COLO668 (cell line): ENCODE measurements at regions not wholly inside any gene's neighbourhood (a gene's known extent, or its start where the extent isn't known, plus 50 kb on each side); places are given as distances from the start of the nearest gene placed in this dataset.

Experiments used
- DNase-seq: peaks from one replicate; lab custom pipeline; 2025; ENCODE audit not compliant: unreplicated experiment; lab: John Stamatoyannopoulos, UW

DNA sequence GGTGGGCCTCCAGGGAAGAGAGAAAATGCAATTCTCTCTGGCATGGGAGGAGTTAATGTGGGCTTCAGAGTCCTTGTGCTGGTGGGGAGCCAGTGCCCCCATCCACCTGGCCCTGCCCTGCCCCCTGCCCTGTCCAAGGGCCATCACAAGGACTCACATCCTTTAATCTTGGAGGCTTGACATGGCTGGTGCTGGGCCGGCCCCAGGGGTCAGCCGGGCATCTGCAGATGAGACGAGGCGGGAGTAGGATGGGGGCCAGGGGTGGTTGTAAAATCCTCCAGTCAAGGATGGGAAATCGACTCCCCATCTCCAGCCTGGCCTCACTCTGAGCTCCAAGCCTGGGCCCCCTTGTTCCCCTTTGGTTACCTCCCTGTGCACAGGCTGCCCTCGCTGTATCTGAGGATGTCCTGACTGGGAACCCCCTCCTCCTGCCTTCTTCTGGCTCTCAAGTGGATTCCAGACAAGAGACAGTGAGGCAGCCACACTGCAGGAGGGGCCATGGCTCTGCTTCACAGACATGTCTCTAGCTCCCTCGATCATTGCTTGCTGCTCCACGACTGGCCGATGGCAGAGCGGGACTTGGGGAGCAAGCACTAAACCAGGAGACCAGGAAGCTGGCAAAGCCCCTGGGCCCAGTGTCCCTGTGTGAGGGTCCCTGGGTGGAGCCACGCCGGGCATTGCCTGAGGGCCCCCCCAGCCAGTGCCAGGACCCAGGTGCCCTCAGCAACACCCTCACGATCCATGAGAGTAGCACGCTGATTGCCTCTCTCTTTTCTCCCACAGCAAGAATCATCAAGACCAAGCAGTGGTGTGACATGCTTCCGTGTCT, 1120.5 kb downstream of the BRD1 start:
- no peak for DNase-seq

DNA sequence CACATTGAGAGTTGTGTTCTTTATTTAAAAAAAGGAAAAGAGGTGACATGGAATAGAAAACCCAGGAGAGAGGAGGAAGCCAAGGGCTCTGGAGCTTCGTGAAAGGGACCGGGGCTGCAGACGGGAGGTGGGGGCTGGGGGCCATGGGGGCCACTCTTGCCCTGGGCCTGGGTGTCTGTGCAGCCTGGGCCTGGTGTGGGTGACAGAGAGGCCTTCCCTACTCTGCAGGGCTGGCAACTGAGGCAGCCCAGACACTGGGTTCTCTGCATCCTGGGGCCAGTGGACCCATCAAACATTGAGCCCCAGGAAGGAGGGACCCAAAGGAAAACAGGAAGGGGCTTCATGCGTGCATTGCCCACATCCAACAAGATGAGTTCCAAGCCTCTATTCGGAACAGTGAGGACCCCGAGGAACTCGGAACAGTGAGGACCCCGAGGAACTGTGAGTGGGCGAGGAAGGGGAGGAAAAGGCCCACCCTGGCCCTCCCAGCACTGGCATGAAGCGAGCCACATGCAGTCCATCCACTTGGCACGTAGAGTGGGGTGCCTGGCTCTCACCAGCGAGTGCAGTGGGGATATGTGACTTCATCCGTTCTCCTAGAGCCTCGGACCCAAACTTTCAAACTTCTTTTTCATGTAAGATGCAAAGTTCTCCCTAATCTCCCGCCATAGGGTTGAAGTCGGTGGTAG, 1121.6 kb downstream of the BRD1 start:
- DNase-seq: no peak

DNA sequence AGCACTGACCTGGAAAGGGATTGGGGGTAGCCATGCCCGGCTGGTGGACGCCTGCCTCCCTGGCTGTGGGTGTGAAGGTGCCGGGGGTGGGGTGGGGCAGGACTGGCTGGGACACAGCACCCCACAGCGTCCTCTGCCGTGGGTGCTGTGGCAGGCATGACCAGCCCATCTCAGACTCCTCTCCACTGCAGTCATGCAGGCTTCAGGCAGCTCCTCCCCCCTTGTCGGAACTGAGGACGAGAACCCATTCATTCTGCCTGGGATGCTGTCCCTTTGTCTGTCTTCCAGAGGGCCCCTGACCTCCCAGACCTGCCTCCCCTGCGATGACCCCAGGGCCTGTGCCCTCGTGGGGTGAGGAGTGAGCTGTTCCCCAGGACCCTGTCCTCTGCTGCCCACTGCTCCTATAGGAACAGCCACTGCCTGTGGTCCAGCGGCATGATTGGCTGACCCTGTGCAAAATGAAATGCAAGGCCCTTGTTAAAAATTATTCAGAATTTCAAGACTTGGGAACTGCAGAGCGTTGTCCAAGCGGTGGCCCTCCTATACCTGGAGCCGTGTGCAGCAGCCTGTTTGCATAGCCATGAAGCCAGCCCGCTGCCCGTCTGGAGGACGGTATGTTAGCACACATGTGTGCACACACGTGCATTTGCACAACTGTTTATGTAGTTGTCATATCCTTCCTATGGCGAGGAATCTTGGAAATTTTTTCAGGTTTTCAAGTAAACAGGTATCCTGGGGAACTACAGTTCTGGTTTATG, 1122.3 kb downstream of the BRD1 start:
- no peak for DNase-seq

DNA sequence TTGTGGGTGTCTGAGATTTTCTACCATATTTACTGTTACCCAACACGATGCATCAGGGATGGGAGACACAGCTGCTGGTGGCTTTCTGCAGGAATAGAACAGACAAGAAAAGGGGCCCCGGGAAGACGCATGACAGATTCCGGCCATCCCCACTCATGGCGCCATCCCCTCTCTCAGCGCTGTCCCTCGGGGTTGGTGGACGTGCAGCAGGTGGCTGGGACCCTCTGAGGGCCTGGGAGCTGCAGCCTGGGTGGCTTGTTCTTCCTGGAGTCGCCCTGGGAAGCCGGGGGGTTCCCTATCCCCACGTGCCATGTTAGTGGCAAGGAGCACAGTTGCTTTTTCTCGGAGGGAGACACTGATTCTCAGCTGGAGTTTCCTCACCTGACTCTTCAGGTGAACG, 1123.3 kb downstream of the BRD1 start:
- no peak for DNase-seq

DNA sequence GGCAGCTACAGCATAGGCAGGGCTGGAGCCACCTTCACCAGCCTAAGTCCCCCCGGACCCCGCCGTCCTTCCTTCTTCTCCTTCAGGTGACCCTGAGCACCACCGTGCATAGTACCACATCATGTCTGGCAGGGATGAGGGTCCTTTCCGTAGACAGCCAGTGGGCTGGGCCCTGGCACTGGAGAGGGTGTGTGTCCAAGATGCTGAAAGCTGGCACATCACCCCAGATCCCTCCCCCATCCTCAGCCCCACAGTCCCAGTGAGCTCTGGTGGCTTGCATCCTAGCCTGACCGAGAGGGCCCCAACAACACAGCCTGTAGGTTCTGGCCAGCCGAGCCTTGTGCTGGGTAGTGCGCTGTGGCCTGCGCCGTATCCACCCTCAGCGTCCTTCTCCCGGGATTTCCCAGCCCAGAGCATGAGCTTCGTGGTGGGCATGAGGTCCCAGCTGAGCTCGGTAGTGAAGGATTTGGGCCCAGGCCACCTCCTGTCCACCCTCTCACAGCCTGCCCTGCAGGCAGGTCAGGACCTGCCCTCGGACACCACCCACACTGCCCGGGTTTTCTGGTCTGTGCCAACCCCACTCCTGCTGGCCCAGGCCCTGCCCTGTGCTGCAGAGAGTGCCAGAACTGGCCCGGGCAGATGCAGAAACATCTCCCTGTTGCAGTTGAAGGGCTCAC, 1124.3 kb downstream of the BRD1 start:
- DNase-seq: no peak

DNA sequence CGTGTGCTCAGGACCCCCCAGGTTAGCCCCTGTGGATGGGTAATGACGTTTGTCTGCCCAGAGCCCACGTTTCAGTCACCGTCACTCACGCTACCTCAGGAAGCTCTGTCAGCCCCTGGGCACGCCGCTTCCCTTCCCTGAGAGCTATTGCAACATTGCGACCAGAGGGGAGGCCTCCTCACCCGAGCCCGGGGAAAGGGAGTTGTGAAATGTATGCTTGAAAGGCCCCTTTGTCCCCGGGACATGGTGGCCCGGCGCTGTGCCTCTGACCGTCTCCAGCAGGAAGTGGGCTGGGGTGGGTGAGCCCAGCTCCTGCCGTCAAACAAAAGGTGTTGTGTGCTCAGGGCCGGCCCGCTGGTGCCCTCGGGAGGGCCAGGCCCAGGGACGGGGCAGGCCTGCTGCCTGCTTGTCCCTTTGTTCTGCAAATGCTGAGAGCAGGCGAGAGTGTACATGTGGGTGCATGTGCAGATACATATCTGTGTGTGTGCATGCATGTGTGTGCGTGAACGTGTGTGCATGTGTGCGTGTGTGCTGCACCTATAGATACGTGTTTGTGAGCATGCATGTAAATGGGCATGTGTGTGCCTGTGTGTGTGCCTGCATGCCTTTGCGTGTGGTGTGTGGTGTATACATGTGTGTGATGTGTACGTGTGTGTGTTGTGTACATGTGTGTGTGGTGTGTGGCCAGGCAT, 1125.0 kb downstream of the BRD1 start:
- no peak for DNase-seq

DNA sequence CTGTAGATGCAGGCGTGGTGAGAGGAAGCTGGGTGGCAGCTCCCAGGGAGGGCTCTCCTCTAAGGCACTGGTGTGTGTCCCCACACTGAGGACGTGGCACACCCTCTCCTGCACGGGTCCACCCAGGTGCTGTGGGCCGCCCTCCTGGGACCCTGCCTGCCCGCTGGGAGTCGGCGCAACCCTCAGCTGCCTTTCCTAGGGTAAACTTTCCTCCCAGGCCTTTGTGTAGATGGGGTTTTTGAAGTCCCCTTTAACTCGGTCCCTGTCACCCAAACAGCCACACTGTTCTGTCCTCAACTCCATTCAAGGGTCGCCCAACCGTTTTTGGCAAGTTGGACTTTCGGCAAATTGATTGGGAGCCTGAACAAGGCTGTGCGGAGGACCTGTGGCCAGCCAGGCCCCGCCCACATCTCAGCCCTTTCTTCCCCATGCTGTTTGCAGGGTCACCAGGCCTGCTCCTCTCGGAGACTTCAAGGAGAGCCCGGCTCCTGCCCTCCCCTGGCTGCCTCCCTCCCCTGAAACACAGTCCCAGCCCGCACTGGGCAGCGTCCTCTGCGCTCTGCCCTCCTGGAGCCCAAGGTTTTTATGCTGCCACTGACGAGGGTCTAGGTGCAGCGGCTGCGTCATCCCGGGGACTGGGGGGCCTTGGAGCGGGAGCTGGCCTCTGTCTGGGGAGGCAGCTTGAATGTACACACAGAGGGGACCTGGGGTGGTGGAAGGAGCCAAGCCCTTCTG, 1126.2 kb downstream of the BRD1 start:
- DNase-seq: no peak

DNA sequence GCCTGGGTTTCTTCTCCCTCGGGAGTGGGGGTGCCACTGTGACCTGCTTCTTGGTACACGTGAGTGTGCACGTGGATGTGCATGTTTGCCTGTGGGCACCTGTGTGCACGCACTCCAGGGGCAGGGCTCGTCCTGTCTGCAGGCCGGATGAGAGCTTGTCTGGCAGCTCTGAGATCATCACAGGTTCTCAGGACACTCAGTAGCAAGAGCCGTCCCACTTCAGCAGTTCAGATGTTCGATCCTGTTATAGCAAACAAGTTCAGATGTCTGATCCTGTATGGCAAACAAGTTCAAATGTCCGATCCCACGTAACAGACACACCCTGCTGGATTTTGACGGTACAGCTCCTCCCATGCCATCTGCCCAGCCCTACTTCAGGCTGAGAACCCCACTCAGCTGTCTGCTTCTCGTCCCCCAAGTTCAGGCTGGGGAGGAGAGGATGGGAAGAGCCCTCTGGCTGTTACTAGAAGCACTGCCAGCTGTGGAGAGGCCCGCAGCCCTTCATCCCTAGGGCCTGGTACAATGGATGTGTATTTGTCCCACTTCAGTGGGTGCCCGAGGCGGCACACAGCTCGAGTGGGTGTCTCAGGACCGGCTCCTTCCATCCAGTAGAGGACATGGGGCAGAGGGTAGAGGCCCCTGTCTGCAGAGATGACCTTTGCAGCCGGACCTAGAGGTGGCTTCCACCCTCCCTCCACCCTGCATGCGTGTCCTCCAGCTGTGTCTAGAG, 1126.9 kb downstream of the BRD1 start:
- no peak for DNase-seq

DNA sequence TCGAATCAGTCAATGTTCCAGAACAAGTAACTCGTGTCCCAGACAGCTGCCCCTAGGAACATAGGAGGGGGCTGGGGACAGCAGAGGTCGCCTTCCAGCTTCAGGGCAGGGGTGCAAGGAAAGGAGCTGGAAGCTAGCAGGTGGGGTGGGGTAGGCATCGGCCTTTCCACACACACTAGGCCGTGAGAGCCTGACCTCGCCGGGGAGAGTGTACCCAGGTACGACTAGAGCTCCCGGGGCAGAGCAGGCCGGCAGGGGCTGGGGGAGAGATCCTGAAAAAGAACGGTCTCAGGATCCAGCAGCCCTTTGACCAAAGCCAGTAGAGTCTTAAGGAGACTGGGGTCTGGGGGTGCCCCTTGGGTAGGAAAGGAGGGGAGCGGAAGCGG, 1127.5 kb downstream of the BRD1 start:
- no peak for DNase-seq

DNA sequence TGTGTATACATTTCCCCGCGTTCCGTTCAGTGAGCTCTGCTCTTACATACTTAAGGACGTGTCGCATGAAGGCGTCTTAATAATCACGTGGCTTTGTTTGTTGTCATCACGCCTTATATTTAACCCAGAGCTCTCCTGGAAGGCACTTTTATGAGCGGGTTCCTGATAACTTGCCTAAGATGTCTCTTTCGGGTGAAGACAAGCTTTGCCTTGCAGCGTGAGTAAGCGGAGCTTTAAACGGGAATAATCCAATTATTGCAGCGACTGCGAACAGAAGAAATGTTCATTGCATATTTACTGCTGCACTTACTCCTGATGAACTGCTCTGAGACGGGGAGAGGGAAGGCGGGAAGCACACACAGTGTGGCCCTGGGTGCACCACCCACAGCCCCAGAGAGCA, 1128.2 kb downstream of the BRD1 start:
- DNase-seq: no peak

DNA sequence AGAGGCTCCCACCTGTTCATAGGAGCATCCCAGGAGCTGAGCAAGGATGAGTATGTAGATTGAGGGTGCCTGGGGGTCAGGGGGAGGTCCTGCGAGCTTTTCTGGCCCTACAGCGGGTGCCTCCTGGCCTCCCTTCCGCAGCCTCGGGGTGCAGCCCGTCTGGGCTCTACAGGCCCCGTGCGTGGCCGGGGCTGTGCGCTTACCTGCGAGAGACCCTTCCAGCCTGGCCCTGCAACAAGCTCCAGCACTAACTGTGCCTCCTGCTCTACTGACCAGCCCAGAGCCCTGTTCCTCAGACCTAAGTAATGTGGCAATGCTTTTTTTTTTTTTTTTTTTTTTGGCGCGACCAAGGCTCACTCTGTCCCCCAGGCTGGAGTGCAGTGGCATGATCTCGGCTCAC, 1129.1 kb downstream of the BRD1 start:
- DNase-seq: no peak

DNA sequence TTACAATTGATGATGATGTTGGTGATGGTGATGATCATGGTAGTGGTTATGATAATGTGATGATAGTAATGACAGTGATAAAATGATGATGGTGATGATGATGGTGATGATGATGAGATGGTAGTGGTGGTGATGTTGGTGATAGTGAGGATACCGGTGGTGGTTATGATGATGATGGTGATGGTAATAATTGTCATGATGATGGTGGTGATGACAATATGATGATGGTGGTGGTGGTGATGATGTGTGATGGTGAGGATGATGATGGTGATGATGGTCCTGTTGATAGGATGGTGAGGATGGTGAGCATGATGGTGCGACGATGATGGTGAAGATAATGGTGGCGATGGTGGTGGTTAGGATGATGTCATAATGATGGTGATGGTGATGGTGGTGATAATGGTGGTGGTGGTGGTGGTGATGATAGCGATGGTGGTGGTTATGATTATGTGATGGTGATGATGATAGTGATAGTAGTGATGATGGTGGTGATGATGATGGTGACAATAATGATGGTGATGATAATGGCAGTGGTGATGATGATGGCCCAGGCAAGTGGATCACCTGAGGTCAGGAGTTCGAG, 1129.9 kb downstream of the BRD1 start:
- DNase-seq: no peak

DNA sequence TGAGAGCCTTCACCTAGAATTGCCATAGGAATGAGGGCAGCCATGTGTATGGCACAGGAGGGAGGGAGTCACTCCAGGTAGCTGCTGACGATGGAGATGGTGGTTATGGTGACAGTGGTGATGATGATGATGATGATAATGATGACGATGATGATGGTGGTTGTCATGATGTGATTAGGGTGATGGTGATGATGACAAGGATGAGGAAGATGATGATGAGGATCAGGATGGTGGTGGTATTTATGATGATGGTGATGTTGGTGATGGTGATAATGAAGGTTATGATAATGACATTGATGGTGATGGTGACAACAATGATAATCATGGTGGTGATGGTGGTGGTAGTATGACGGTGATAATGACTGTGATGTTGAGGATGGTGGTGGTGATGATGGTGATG, 1130.5 kb downstream of the BRD1 start:
- no peak for DNase-seq

DNA sequence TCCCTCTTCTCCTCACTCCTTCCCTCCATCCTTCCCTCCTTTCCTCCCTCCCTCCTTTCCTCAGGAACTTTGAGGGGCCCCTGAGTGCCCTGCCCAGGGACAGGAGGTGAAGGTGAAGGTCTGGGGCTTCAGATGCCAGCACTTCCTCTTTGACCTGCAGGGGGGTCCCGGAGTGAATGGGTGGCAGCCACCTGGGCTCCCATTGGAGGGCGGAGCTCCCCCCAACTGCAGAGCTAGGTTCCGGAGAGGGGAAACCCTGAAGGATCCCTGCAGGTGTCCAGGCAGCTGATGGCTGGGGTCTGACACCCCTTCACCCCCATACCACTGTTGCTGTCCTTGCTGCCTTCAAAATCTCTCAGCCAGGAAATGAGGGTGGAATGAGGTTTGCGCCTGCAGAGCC, 1131.3 kb downstream of the BRD1 start:
- no peak for DNase-seq

DNA sequence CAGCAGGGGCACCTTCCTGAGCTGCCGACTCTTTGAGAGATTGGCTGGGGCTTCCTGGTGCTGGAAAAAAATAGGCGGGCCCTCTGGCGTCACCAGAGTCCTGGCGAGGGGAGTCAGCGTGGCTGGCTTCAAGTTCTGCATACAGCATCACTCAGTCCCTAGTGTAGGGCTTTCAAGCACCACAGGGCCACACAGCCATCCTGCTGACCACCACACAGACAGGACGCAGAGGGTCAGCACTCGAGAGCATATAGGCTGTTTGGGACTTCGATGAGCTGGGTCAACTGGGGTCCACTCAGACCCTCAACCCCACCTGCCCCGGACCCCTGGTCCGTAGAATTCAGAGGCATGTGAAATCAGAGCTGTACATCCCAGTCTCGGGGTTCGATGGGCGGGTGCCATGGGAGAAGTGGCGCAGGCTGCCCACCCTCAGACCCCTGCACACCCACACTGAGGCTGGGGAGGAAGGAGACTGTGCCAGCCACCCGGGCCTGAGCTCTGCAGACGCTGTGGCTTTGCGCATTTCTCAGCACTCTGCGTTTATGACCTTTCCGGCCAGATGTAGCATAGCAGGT, 1131.9 kb downstream of the BRD1 start:
- no peak for DNase-seq

DNA sequence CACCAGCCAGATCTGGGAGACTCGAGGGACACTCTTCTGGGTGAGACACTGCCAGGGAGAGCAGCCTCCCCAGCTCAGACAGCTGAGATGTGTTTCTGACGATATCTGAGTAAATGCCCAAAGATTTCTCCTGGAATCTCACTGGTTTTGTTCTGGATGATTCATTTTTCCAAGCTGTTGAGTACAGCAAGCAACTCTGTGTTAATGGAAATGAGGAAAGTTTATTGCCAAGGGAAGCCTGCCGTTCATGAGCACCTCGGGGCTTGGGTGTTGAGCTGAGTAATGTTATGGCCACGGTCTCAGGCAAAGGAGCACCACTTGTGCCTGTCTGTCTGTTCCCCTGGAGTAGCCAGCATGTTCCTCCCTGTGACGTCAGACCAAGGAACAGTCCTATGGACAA, 1132.4 kb downstream of the BRD1 start:
- no peak for DNase-seq

DNA sequence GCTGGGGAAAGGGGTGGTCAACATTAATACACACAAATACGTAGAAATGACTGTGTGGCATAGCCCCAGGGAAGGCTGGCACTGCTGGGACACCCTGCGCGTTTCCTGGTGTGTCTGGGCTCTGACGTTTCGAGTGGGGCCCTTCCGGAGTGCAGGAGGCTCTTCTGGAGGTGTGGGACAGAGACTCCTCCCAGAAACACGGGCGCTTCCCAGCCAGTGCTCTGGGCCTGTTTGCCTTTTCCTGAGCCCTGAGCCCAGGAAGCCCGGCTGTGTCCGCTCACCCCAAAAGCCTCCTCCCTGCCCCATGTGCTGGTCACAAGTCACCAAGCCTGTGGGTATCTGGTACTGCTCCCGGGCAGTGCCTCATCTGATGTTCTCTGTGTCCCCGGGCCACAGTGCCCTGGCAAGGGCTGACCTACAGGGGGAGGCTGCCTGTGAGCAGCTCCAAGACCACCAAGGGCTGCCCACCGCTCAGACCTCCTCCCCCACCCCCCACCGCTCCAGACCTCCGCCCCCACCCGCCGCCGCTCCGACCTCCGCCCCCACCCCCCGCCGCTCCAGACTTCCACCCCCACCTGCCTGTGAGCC, 1133.3 kb downstream of the BRD1 start:
- DNase-seq: no peak

DNA sequence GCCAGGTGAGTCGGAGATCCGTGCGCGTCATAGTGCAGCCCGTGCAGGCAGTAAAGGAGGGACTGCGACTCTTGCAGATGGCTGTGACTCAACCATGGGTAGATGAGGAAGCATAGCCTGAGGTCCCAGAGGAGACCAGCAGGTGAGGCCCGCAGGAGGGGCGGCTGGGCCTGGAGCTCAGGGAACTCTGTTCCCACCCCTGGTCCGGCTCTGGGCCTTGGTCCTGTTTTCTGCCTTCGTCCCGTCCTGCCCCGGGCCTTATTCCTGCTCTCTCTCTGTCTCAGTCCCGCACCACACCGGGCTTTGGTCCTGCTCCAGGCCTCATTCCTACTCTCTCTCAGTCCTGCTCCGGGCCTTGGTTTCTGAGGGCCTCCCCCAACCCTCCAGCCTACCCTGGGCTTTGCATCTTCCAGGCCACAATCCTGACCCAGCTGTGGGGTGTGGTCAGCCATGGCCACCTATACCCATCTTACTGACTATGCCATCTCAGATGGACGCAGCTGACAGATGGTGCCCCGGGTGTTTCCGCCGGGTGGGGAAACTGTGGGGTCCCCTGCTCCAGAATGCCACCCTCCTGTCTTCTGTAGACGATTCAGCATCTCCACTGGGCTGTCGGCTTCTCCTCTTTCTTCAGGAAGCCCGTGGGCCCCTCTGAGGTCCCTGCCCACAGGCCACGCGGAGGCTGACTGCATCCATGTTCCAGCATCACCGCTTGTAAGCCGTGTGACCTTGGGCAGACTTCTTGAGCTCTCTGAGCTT, 1134.1 kb downstream of the BRD1 start:
- DNase-seq: no peak
